DMS153 treated with DMSO at 0.1 percent for 48 hours (cell line): ENCODE measurements at regions not wholly inside any gene's neighbourhood (a gene's known extent, or its start where the extent isn't known, plus 50 kb on each side); places are given as distances from the start of the nearest gene placed in this dataset.

Experiments
- DNase-seq: peaks from one replicate; lab custom pipeline; 2025; ENCODE audit not compliant: unreplicated experiment; lab: John Stamatoyannopoulos, UW

- no peak for DNase-seq
These were observed 280.8 kb downstream of the ARHGAP12 start for GRCh38 chr10:31647861-31648260.

GRCh38 chr10:31646519-31646918 lies 282.1 kb downstream of the ARHGAP12 start:
- no peak for DNase-seq

GRCh38 chr10:31645786-31646185 lies 282.8 kb downstream of the ARHGAP12 start:
- DNase-seq, result no peak

GRCh38 chr10:31644931-31645633 lies 283.5 kb downstream of the ARHGAP12 start:
- no peak for DNase-seq

GRCh38 chr10:31642281-31642680 lies 286.4 kb downstream of the ARHGAP12 start:
- no peak for DNase-seq

GRCh38 chr10:31635415-31636065 lies 293.1 kb downstream of the ARHGAP12 start:
- no peak for DNase-seq

- DNase-seq, result no peak
These were observed 293.6 kb downstream of the ARHGAP12 start for GRCh38 chr10:31635009-31635408.

GRCh38 chr10:31630861-31631567 lies 297.6 kb downstream of the ARHGAP12 start:
- no peak for DNase-seq

GRCh38 chr10:31625566-31625965 lies 303.1 kb downstream of the ARHGAP12 start:
- DNase-seq, result no peak

GRCh38 chr10:31624611-31625010 lies 304.0 kb downstream of the ARHGAP12 start:
- no peak for DNase-seq

- DNase-seq, result no peak
These were observed 304.7 kb downstream of the ARHGAP12 start for GRCh38 chr10:31623947-31624346.

- DNase-seq, result no peak
These were observed 304.4 kb downstream of the ZEB1 start for GRCh38 chr10:31623466-31623865.

GRCh38 chr10:31622978-31623377 lies 304.0 kb downstream of the ZEB1 start:
- DNase-seq, result no peak

- no peak for DNase-seq
These were observed 302.7 kb downstream of the ZEB1 start for GRCh38 chr10:31621733-31622132.

- DNase-seq, result no peak
These were observed 301.5 kb downstream of the ZEB1 start for GRCh38 chr10:31620226-31621151.

GRCh38 chr10:31619531-31620061 lies 300.6 kb downstream of the ZEB1 start:
- no peak for DNase-seq

- DNase-seq, result no peak
These were observed 299.7 kb downstream of the ZEB1 start for GRCh38 chr10:31618541-31619291.

- no peak for DNase-seq
These were observed 298.7 kb downstream of the ZEB1 start for GRCh38 chr10:31617757-31618156.

- no peak for DNase-seq
These were observed 298.1 kb downstream of the ZEB1 start for GRCh38 chr10:31617133-31617532.

- no peak for DNase-seq
These were observed 296.1 kb downstream of the ZEB1 start for GRCh38 chr10:31615129-31615528.
